Keratinocyte (primary cell): ENCODE measurements at regions not wholly inside any gene's neighbourhood (a gene's known extent, or its start where the extent isn't known, plus 50 kb on each side); places are given as distances from the start of the nearest gene placed in this dataset.
"Not testable (repeated sequence)": the region's sequence is repeated elsewhere in the genome, so short reads cannot be mapped to it uniquely, and the experiment has no call there.

ENCODE experiments used
- DNase-seq: peaks from one replicate; pipeline ENCODE4 v3.0.0-alpha.2; 2011; ENCODE audit warnings: low read depth, missing footprints, low spot score
- FAIRE-seq: peaks from 2 replicates; lab custom pipeline; 2011; peaks lifted over from hg19 to GRCh38; lab: Jason Lieb, UNC
- H2AFZ ChIP-seq: 2 replicates; pipeline ENCODE4 v1.6.0; 2012; ENCODE audit warnings: low read length, control low read depth, inconsistent platforms; ENCODE audit not compliant: control insufficient read depth
- H3K27ac ChIP-seq: 2 replicates; pipeline ENCODE4 v1.5.1; 2011; ENCODE audit warnings: low read length; ENCODE audit not compliant: control insufficient read depth, insufficient read depth
- H3K27me3 ChIP-seq: 3 replicates; pipeline ENCODE4 v1.6.0; 2011; ENCODE audit warnings: low read length; ENCODE audit not compliant: control insufficient read depth, insufficient read depth; ENCODE audit errors: extremely low read depth
- H3K36me3 ChIP-seq, 2 experiments: 2 replicates in 1 of 2; 3 replicates in 1 of 2; pipeline ENCODE4 v1.5.1; 2011; ENCODE audit warnings: low read length in 2 of 2, mild to moderate bottlenecking in 1 of 2; ENCODE audit not compliant: control insufficient read depth in 2 of 2, insufficient read depth in 2 of 2; ENCODE audit errors: extremely low read depth in 1 of 2
- H3K4me1 ChIP-seq: 3 replicates; pipeline ENCODE4 v1.5.1; 2011; ENCODE audit warnings: low read length; ENCODE audit not compliant: control insufficient read depth, insufficient read depth; ENCODE audit errors: extremely low read depth
- H3K4me2 ChIP-seq: 3 replicates; pipeline ENCODE4 v1.6.0; 2011; ENCODE audit warnings: low read depth, low read length; ENCODE audit not compliant: control insufficient read depth, insufficient read depth; ENCODE audit errors: extremely low read depth
- H3K4me3 ChIP-seq, 3 experiments: fragments of 200-600 bp in 1 of 3; sonication (generic) in 1 of 3; 2 replicates in 2 of 3; 3 replicates in 1 of 3; pipeline ENCODE4 v1.5.1; 2011 to 2016; ENCODE audit warnings: low read length in 3 of 3, mild to moderate bottlenecking in 3 of 3, control low read depth in 2 of 3, inconsistent platforms in 1 of 3, low read depth in 1 of 3, mixed read lengths in 1 of 3, mixed run types in 1 of 3, moderate library complexity in 1 of 3; ENCODE audit not compliant: control insufficient read depth in 2 of 3, insufficient read depth in 2 of 3; ENCODE audit errors: extremely low read depth in 1 of 3
- H3K79me2 ChIP-seq: 2 replicates; pipeline ENCODE4 v1.6.0; 2012; ENCODE audit warnings: low read length; ENCODE audit not compliant: control insufficient read depth, insufficient read depth
- H3K9ac ChIP-seq: 3 replicates; pipeline ENCODE4 v1.6.0; 2011; ENCODE audit warnings: low read length; ENCODE audit not compliant: control insufficient read depth, insufficient read depth; ENCODE audit errors: extremely low read depth
- H3K9me1 ChIP-seq: 3 replicates; pipeline ENCODE4 v1.6.0; 2011; ENCODE audit warnings: low read length; ENCODE audit not compliant: control insufficient read depth, insufficient read depth; ENCODE audit errors: extremely low read depth
- H3K9me3 ChIP-seq: 2 replicates; pipeline ENCODE4 v1.5.1; 2012; ENCODE audit warnings: low read depth, low read length; ENCODE audit not compliant: control insufficient read depth
- H4K20me1 ChIP-seq: 3 replicates; pipeline ENCODE4 v1.6.0; 2011; ENCODE audit warnings: low read length; ENCODE audit not compliant: control insufficient read depth, insufficient read depth; ENCODE audit errors: extremely low read depth
- EZH2 ChIP-seq: IDR thresholded peaks from one replicate; pipeline ENCODE4 v1.6.1; 2012; ENCODE audit warnings: inconsistent platforms, mild to moderate bottlenecking, low read length, moderate library complexity
- dilution Hi-C: fragments of 300-500 bp; cut with MboI; formaldehyde crosslinking; loops from one replicate; pipeline ENCODE4 v1.7.0; 2020; ENCODE audit warnings: low sequenced_read_pairs; ENCODE audit not compliant: extremely low pct_ligation_motif_present
- TF ChIP-seq, protein P1 (sequence below), 3 experiments: IDR thresholded peaks in 1 of 3; conservative IDR thresholded peaks in 1 of 3; optimal IDR thresholded peaks in 1 of 3; 2 replicates in 2 of 3; 3 replicates in 1 of 3; pipeline versions ENCODE3 to v1.5.1; 2011; ENCODE audit warnings: low read length in 3 of 3, mild to moderate bottlenecking in 3 of 3, moderate library complexity in 2 of 3, control low read depth in 1 of 3, inconsistent platforms in 1 of 3; ENCODE audit not compliant: insufficient read depth in 2 of 3; ENCODE audit errors: extremely low read depth in 1 of 3

GRCh38 chr13:24597906-24598670 lies 82.1 kb upstream of the ATP12A start:
- H3K9me1 ChIP-seq, H3K27me3 ChIP-seq, H3K79me2 ChIP-seq, DNase-seq, H3K27ac ChIP-seq, FAIRE-seq, H4K20me1 ChIP-seq, H3K4me3 ChIP-seq, H3K4me1 ChIP-seq, H3K9ac ChIP-seq, H3K9me3 ChIP-seq, dilution Hi-C loops, H3K4me2 ChIP-seq, H2AFZ ChIP-seq, H3K36me3 ChIP-seq: not testable (repeated sequence)

- H3K4me3 ChIP-seq: not testable (repeated sequence)
Observed at GRCh38 chr13:24599019-24599791, 81.0 kb upstream of the ATP12A start.

GRCh38 chr13:24605923-24606372 lies 74.3 kb upstream of the ATP12A start:
- H3K79me2 ChIP-seq: no peaks in the 10 kb centered on the region
- H2AFZ ChIP-seq: no peak overlapping the region
- H3K4me3 ChIP-seq: no peak overlapping the region
- no peak overlapping the region for H3K4me2 ChIP-seq
- dilution Hi-C loops: no loop called here
- H3K9ac ChIP-seq: no peak overlapping the region
- no peak for TF ChIP-seq EZH2
- TF ChIP-seq, protein P1, sequence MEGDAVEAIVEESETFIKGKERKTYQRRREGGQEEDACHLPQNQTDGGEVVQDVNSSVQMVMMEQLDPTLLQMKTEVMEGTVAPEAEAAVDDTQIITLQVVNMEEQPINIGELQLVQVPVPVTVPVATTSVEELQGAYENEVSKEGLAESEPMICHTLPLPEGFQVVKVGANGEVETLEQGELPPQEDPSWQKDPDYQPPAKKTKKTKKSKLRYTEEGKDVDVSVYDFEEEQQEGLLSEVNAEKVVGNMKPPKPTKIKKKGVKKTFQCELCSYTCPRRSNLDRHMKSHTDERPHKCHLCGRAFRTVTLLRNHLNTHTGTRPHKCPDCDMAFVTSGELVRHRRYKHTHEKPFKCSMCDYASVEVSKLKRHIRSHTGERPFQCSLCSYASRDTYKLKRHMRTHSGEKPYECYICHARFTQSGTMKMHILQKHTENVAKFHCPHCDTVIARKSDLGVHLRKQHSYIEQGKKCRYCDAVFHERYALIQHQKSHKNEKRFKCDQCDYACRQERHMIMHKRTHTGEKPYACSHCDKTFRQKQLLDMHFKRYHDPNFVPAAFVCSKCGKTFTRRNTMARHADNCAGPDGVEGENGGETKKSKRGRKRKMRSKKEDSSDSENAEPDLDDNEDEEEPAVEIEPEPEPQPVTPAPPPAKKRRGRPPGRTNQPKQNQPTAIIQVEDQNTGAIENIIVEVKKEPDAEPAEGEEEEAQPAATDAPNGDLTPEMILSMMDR (optimal IDR thresholded peaks at IDR 0.05 in 1 of 3, IDR thresholded peaks at IDR 0.05 in 1 of 3, conservative IDR thresholded peaks at IDR 0.05 in 1 of 3; ENCODE audit: extremely low read depth in 1 of 3, insufficient read depth in 2 of 3, low read length in 3 of 3): no peak
- no peak for DNase-seq
- H3K4me1 ChIP-seq: no peaks in the 10 kb centered on the region
- no peaks in the 10 kb centered on the region for H4K20me1 ChIP-seq
- H3K36me3 ChIP-seq: no peaks in the 10 kb centered on the region
- H3K9me3 ChIP-seq: no peaks in the 10 kb centered on the region
- H3K27me3 ChIP-seq: no peaks in the 10 kb centered on the region
- H3K27ac ChIP-seq: no peak overlapping the region
- no peaks in the 10 kb centered on the region for H3K9me1 ChIP-seq
- no peak for FAIRE-seq

More at GRCh38 chr13:24599019-24599791, 81.0 kb upstream of the ATP12A start:
- H3K27ac ChIP-seq, H3K79me2 ChIP-seq, H4K20me1 ChIP-seq, FAIRE-seq, H3K4me1 ChIP-seq, H3K9me3 ChIP-seq, H3K9ac ChIP-seq, H3K27me3 ChIP-seq, H2AFZ ChIP-seq, H3K4me2 ChIP-seq, H3K9me1 ChIP-seq, H3K36me3 ChIP-seq, dilution Hi-C loops, DNase-seq: not testable (repeated sequence)
